SK-N-SH treated with all-trans-retinoic acid at 6 μM for 48 hours (cell line): ENCODE measurements at regions not wholly inside any gene's neighbourhood (a gene's known extent, or its start where the extent isn't known, plus 50 kb on each side); places are given as distances from the start of the nearest gene placed in this dataset.

Experiments
- ARNTL ChIP-seq: fragments of 450-650 bp; formaldehyde crosslinking; IDR thresholded peaks from 2 replicates; pipeline ENCODE4 v1.5.0; 2020; ENCODE audit warnings: low read depth, mild to moderate bottlenecking, moderate library complexity, borderline replicate concordance
- CREB5 ChIP-seq: fragments of 250-450 bp; sonication (Bioruptor Pico); IDR thresholded peaks from 2 replicates; pipeline ENCODE4 v1.5.1; 2020; ENCODE audit warnings: low read depth, mild to moderate bottlenecking, moderate library complexity
- ISL1 ChIP-seq: fragments of 250-450 bp; sonication (Bioruptor Pico); IDR thresholded peaks from 2 replicates; pipeline ENCODE4 v2.1.2; 2022; ENCODE audit warnings: mild to moderate bottlenecking, moderate library complexity
- TCF4 ChIP-seq: fragments of 250-450 bp; sonication (Bioruptor Pico); IDR thresholded peaks from 2 replicates; pipeline ENCODE4 v1.8.0; 2021; ENCODE audit warnings: mild to moderate bottlenecking, moderate library complexity, borderline replicate concordance
- TOX ChIP-seq: fragments of 250-450 bp; sonication (Bioruptor Pico); IDR thresholded peaks from 2 replicates; pipeline ENCODE4 v1.8.0; 2021; ENCODE audit warnings: mild to moderate bottlenecking, moderate library complexity, borderline replicate concordance
- ZC3H10 ChIP-seq: fragments of 250-450 bp; sonication (Bioruptor Pico); IDR thresholded peaks from 2 replicates; pipeline ENCODE4 v1.5.1; 2021; ENCODE audit warnings: mild to moderate bottlenecking, moderate library complexity
- ZFP3 ChIP-seq: fragments of 250-450 bp; sonication (Bioruptor Pico); IDR thresholded peaks from 2 replicates; pipeline ENCODE4 v1.5.0; 2020; ENCODE audit warnings: mild to moderate bottlenecking, moderate library complexity

- no peak for TF ChIP-seq TCF4 (CRISPR knock-in tag)
- no peak for TF ChIP-seq ZFP3 (CRISPR knock-in tag)
- TF ChIP-seq CREB5 (CRISPR knock-in tag), result no peak
- TF ChIP-seq TOX (CRISPR knock-in tag), result no peak
- no peak for TF ChIP-seq ARNTL (CRISPR knock-in tag)
- no peak for TF ChIP-seq ZC3H10
- TF ChIP-seq ISL1 (CRISPR knock-in tag), result no peak
Measured at GRCh38 chr9:65437724-65438123, 152.7 kb upstream of the FOXD4L5 start.
